ENCODE measurements at regions not wholly inside any gene's neighbourhood (a gene's known extent, or its start where the extent isn't known, plus 50 kb on each side); places are given as distances from the start of the nearest gene placed in this dataset.

DNA sequence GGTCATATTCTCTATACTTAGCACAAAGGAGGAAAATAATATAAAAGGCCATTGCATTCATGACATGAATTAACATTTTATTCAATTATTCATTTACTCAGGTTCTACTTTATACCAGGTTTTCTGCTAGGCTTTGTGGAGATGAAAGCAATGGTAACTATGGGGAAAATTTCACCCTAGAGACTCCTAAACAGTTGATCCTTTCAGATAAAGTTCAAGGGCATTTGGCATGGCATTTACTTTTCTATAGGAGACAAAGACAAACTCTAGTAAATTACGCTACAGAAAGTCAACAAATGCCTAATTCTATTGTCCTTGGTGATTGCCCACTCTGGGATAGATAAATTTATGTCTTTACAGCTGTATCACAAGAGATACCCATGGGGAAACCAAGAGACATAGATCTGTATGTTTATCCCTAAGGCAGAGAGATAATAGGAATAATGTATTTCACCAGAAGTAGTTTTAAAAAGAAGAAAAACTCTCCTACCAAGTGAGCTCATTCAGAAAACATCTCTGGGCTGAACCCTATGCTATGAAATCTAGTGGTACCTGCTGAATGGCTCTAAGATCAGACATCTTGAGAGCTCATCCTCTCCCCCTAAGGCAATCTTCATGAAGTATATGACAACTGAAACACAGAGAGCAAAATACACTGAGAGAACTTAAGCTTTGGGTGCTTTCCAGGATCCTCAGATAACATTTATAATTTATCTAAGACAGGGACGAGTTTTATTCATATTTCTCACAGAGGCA, 316.7 kb downstream of the ANTXR2 start:
- Histone ChIP-seq H3K9me3 (no peaks in the 10 kb centered on the region), H3K27ac (peak overlapping the region in 1 of 4 donors; percentile 9), H3K4me3 (no peak overlapping the region), H3K27me3 (no peaks in the 10 kb centered on the region), H3K36me3 (no peaks in the 10 kb centered on the region), H3K4me1 (peaks cover 0 to 34% (median 19%) of the 10 kb centered on the region in 4 donors)
- no peak for DNase-seq
- WGBS, 2 donors = 34 to 68% methylated on average over 2 of the region's 2 CpGs
- intact Hi-C loops (cut with DNase I) = no loop called here
- TF ChIP-seq POLR2A (IDR thresholded peaks at IDR 0.05) = no peak
- TF ChIP-seq, protein P1, sequence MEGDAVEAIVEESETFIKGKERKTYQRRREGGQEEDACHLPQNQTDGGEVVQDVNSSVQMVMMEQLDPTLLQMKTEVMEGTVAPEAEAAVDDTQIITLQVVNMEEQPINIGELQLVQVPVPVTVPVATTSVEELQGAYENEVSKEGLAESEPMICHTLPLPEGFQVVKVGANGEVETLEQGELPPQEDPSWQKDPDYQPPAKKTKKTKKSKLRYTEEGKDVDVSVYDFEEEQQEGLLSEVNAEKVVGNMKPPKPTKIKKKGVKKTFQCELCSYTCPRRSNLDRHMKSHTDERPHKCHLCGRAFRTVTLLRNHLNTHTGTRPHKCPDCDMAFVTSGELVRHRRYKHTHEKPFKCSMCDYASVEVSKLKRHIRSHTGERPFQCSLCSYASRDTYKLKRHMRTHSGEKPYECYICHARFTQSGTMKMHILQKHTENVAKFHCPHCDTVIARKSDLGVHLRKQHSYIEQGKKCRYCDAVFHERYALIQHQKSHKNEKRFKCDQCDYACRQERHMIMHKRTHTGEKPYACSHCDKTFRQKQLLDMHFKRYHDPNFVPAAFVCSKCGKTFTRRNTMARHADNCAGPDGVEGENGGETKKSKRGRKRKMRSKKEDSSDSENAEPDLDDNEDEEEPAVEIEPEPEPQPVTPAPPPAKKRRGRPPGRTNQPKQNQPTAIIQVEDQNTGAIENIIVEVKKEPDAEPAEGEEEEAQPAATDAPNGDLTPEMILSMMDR (IDR thresholded peaks at IDR 0.05) = no peak
- TF ChIP-seq EP300 (IDR thresholded peaks at IDR 0.05) = no peak
- no peak for TF ChIP-seq POLR2AphosphoS5 (IDR thresholded peaks at IDR 0.05)

DNA sequence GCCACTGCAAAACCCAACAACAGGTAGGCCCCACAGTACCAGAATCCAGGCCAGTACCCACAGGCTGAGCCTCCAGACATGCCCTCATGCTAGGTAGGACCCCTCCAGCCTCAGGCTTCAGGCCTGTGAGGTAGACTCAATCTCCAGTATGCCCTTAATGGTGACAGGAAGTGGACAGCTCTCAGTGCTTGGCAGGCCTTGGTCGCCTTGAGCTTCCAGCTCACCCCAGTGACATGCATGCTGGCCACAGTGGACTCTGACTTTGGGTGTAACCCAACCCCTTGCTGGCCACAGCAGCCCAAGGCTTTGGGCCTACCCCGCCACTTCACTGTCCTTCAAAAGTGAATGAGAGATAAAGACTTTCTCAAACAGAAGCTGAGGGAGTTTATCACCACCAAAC, 324.2 kb downstream of the ANTXR2 start:
- Histone ChIP-seq H3K4me1 (peaks cover 0 to 7% (median 0%) of the 10 kb centered on the region in 4 donors), H3K27ac (no peak overlapping the region), H3K27me3 (no peaks in the 10 kb centered on the region), H3K4me3 (no peak overlapping the region), H3K9me3 (no peaks in the 10 kb centered on the region), H3K36me3 (no peaks in the 10 kb centered on the region)
- 87 to 92% methylated on average over 2 of the region's 2 CpGs for WGBS, 2 donors
- TF ChIP-seq, protein P1 (IDR thresholded peaks at IDR 0.05) = no peak
- TF ChIP-seq POLR2A (IDR thresholded peaks at IDR 0.05) (no peak), POLR2AphosphoS5 (IDR thresholded peaks at IDR 0.05) (no peak), EP300 (IDR thresholded peaks at IDR 0.05) (no peak)
- DNase-seq = no peak
- intact Hi-C loops (cut with DNase I) = no loop called here

DNA sequence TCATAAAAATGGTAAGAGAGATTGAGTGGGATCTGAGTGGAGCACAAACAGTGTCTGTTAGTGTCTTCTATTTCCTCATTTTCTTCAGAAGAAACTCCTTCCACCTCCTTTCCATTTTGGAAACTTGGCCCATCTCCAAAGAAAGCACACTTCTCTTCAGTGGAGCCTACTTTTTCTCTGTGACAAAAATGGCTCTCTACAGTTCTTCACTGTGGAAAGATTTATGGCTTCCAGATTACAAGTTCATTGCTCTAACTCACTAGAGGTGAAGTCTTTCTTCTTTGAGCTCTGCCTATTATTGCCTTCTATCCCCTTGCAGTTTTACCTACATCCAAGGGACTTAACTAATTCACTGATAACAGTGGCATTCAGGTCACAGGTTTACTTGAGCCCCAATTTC, 325.8 kb downstream of the ANTXR2 start:
- TF ChIP-seq EP300 (IDR thresholded peaks at IDR 0.05) (no peak), POLR2A (IDR thresholded peaks at IDR 0.05) (no peak), POLR2AphosphoS5 (IDR thresholded peaks at IDR 0.05) (no peak)
- TF ChIP-seq, protein P1 (IDR thresholded peaks at IDR 0.05) = no peak
- H3K27me3 ChIP-seq = no peaks in the 10 kb centered on the region
- no peaks in the 10 kb centered on the region for H3K9me3 ChIP-seq
- H3K27ac ChIP-seq = no peak overlapping the region
- DNase-seq = no peak
- intact Hi-C loops (cut with DNase I) = no loop called here
- no peaks in the 10 kb centered on the region for H3K36me3 ChIP-seq
- no peak overlapping the region for H3K4me3 ChIP-seq
- peaks cover 0 to 7% (median 0%) of the 10 kb centered on the region in 4 donors for H3K4me1 ChIP-seq

DNA sequence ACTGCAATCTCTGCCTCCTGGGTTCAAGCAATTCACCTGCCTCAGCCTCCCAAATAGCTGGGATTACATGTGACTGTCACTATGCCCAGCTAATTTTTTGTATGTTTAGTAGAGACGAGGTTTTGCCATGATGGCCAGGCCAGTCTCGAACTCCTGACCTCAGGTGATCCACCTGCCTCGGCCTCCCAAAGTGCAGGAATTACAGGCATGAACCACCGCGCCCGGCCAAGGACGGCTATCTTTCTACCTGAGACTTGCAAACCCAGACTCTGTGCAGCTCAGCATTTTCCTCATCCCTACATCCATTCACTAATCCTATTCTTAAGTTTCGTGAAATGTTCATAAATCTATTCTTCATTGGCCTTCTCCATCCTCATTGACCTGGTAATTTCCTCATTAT, 330.0 kb downstream of the ANTXR2 start:
- 90 to 91% methylated on average over 8 of the region's 8 CpGs for WGBS, 2 donors
- peaks cover 0 to 15% (median 3%) of the 10 kb centered on the region in 4 donors for H3K4me1 ChIP-seq
- no peak overlapping the region for H3K4me3 ChIP-seq
- TF ChIP-seq EP300 (IDR thresholded peaks at IDR 0.05) (no peak), POLR2A (IDR thresholded peaks at IDR 0.05) (no peak), POLR2AphosphoS5 (IDR thresholded peaks at IDR 0.05) (no peak)
- TF ChIP-seq, protein P1 (IDR thresholded peaks at IDR 0.05) = no peak
- intact Hi-C loops (cut with DNase I) = no loop called here
- DNase-seq = peak; percentile 50
- no peak overlapping the region for H3K27ac ChIP-seq
- H3K36me3 ChIP-seq = no peaks in the 10 kb centered on the region
- no peaks in the 10 kb centered on the region for H3K27me3 ChIP-seq
- no peaks in the 10 kb centered on the region for H3K9me3 ChIP-seq

DNA sequence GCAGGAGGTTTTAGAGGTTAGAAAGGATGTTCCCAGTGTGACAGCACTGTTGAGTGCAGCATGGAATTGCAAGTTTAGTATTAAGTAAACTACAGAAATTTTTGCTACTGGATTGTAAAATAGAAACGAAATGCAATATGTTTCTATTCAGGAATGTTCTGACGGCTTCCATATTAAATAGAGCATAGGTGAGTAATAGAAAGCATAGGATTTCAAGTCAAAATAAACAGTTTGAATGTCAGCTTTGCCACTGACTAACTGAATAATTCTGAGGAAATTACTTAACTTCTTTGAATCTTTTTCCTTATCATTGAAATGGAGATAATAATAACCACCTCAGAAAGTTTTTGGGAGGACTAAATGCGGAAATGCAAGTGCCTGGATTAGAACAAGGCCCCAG, 331.9 kb upstream of the GK2 start:
- H3K27ac ChIP-seq = no peak overlapping the region
- WGBS, 2 donors = 60 to 74% methylated on average over 3 of the region's 3 CpGs
- no peak for DNase-seq
- no peaks in the 10 kb centered on the region for H3K27me3 ChIP-seq
- no peaks in the 10 kb centered on the region for H3K9me3 ChIP-seq
- no peak overlapping the region for H3K4me3 ChIP-seq
- intact Hi-C loops (cut with DNase I) = no loop called here
- peaks cover 0 to 15% (median 0%) of the 10 kb centered on the region in 4 donors for H3K4me1 ChIP-seq
- TF ChIP-seq POLR2A (IDR thresholded peaks at IDR 0.05) = no peak
- no peaks in the 10 kb centered on the region for H3K36me3 ChIP-seq

Measured in sigmoid colon (tissue), 6 donors.